MM.1S (cell line): ENCODE measurements at regions not wholly inside any gene's neighbourhood (a gene's known extent, or its start where the extent isn't known, plus 50 kb on each side); places are given as distances from the start of the nearest gene placed in this dataset.

Source experiments
- CTCF ChIP-seq: fragments of 300-600 bp; sonication (generic); IDR thresholded peaks from 2 replicates; pipeline ENCODE4 v1.5.1; 2016; ENCODE audit warnings: antibody characterized with exemption, low read length, mixed read lengths
- EZH2 ChIP-seq: fragments of 300-600 bp; sonication (generic); optimal IDR thresholded peaks from 2 replicates; pipeline ENCODE3; 2017; ENCODE audit warnings: low read depth, mild to moderate bottlenecking, antibody characterized with exemption, low read length, mixed read lengths

GRCh38 chr1:168825129-168825528 lies 96.1 kb upstream of the DPT start:
- TF ChIP-seq EZH2 (no peak), CTCF (no peak)
